ENCODE measurements at regions not wholly inside any gene's neighbourhood (a gene's known extent, or its start where the extent isn't known, plus 50 kb on each side); places are given as distances from the start of the nearest gene placed in this dataset.

GRCh38 chr2:149789549-149789948, 202.0 kb upstream of the MMADHC start:
- Histone ChIP-seq H3K9me3 (no peaks in the 10 kb centered on the region), H3K27ac (no peak overlapping the region), H3K36me3 (no peaks in the 10 kb centered on the region), H3K4me3 (no peak overlapping the region), H3K27me3 (no peaks in the 10 kb centered on the region), H3K4me1 (no peaks in the 10 kb centered on the region)
- intact Hi-C loops (cut with DNase I; ENCODE audit: low total_unique reads), result no loop called here
- DNase-seq, result no peak
- TF ChIP-seq, protein P1, sequence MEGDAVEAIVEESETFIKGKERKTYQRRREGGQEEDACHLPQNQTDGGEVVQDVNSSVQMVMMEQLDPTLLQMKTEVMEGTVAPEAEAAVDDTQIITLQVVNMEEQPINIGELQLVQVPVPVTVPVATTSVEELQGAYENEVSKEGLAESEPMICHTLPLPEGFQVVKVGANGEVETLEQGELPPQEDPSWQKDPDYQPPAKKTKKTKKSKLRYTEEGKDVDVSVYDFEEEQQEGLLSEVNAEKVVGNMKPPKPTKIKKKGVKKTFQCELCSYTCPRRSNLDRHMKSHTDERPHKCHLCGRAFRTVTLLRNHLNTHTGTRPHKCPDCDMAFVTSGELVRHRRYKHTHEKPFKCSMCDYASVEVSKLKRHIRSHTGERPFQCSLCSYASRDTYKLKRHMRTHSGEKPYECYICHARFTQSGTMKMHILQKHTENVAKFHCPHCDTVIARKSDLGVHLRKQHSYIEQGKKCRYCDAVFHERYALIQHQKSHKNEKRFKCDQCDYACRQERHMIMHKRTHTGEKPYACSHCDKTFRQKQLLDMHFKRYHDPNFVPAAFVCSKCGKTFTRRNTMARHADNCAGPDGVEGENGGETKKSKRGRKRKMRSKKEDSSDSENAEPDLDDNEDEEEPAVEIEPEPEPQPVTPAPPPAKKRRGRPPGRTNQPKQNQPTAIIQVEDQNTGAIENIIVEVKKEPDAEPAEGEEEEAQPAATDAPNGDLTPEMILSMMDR (IDR thresholded peaks at IDR 0.05), result no peak
- no peak for TF ChIP-seq POLR2A (IDR thresholded peaks at IDR 0.05)

DNA sequence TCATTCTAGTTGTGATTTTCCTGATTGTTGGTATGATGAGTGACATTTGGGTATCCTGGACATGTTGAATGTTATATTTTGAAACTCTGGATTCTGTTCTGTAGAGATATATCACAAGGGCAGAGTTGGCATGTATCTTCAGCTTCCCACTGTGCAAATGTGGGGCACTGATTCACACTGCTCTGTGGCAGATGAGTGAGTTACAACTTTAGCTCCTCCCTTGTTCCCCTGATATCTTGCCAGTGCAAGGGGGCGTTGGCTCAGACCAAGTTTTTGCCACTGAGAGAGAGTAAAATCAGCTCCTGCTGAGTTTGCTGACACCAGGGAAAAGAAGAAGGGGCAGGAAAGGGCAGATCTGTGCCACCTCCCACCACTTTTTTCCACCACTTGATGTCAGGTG, 199.6 kb upstream of the MMADHC start:
- Histone ChIP-seq H3K36me3 (no peaks in the 10 kb centered on the region), H3K4me3 (no peak overlapping the region), H3K4me1 (no peaks in the 10 kb centered on the region), H3K27ac (no peak overlapping the region), H3K9me3 (no peaks in the 10 kb centered on the region), H3K27me3 (no peaks in the 10 kb centered on the region)
- intact Hi-C loops (cut with DNase I; ENCODE audit: low total_unique reads), result no loop called here
- no peak for TF ChIP-seq POLR2A (IDR thresholded peaks at IDR 0.05)
- TF ChIP-seq, protein P1 (IDR thresholded peaks at IDR 0.05), result no peak
- no peak for DNase-seq

- DNase-seq, result no peak
- Histone ChIP-seq H3K27me3 (no peaks in the 10 kb centered on the region), H3K4me1 (no peaks in the 10 kb centered on the region), H3K4me3 (no peak overlapping the region), H3K9me3 (no peaks in the 10 kb centered on the region), H3K27ac (no peak overlapping the region), H3K36me3 (no peaks in the 10 kb centered on the region)
- intact Hi-C loops (cut with DNase I; ENCODE audit: low total_unique reads), result no loop called here
- TF ChIP-seq, protein P1 (IDR thresholded peaks at IDR 0.05), result no peak
- TF ChIP-seq POLR2A (IDR thresholded peaks at IDR 0.05), result no peak
These were observed 195.7 kb upstream of the MMADHC start for GRCh38 chr2:149783284-149783683.

DNA sequence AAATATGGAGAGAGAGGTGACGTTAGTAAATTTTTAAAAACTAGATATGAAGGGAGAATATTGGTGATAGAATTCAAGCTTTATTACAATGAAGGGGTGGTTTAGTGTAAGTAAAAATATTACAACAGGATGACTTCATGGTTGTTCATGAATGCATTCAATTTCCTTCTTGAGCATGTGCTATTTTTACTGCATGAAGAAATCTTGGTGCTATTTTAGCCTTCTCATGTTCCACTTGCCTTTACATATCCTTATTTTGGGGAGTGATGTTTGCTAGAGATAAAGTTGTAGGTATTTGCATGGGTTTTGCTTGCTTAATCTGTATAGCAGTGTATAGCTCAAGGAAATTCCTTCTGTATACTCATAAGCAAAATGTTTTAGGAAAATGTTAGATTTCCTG, 195.0 kb upstream of the MMADHC start:
- Histone ChIP-seq H3K4me3 (no peak overlapping the region), H3K27me3 (no peaks in the 10 kb centered on the region), H3K9me3 (no peaks in the 10 kb centered on the region), H3K27ac (no peak overlapping the region), H3K4me1 (no peaks in the 10 kb centered on the region), H3K36me3 (no peaks in the 10 kb centered on the region)
- intact Hi-C loops (cut with DNase I; ENCODE audit: low total_unique reads), result no loop called here
- TF ChIP-seq POLR2A (IDR thresholded peaks at IDR 0.05), result no peak
- TF ChIP-seq, protein P1 (IDR thresholded peaks at IDR 0.05), result no peak
- DNase-seq, result no peak

DNA sequence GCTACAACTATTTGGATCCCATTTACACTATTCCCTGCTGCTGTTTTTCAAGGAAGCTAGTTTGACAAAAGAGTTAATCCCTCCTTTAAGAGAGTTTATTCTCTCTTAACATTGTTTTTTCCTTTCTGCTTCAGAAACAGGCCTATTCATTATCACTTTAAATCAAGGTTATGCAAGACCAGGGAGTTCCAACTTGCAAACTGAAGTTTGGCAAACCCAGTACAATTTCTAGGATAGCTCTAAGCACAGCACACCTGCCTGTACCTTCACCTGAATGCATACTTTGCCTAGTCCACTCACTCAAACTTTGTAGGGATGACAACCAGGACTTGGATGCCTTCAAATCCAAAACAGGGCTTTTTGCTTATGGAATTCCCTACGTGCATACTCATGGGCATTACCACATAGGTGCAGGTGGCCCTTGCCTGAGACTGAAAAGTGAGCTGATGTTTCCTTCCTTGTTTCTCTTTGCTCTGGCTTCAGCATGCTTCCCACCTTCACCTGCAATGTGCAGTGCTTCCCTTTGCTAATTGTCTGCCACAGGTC, 193.8 kb upstream of the MMADHC start:
- H3K9me3 ChIP-seq, result no peaks in the 10 kb centered on the region
- intact Hi-C loops (cut with DNase I; ENCODE audit: low total_unique reads), result no loop called here
- no peak overlapping the region for H3K27ac ChIP-seq
- H3K4me3 ChIP-seq, result no peak overlapping the region
- no peaks in the 10 kb centered on the region for H3K36me3 ChIP-seq
- DNase-seq, result no peak
- TF ChIP-seq, protein P1 (IDR thresholded peaks at IDR 0.05), result no peak
- no peak for TF ChIP-seq POLR2A (IDR thresholded peaks at IDR 0.05)
- no peaks in the 10 kb centered on the region for H3K27me3 ChIP-seq
- no peaks in the 10 kb centered on the region for H3K4me1 ChIP-seq
